ENCODE measurements at regions not wholly inside any gene's neighbourhood (a gene's known extent, or its start where the extent isn't known, plus 50 kb on each side); places are given as distances from the start of the nearest gene placed in this dataset.

GRCh38 chr2:144593803-144594202 is 73.9 kb upstream of the ZEB2 start:
- no peak for DNase-seq

GRCh38 chr2:144592500-144593256 is 72.8 kb upstream of the ZEB2 start:
- no peak for DNase-seq

GRCh38 chr2:144587306-144587705 is 67.4 kb upstream of the ZEB2 start:
- no peak for DNase-seq

GRCh38 chr2:144586476-144586875 is 66.6 kb upstream of the ZEB2 start:
- DNase-seq, result no peak

GRCh38 chr2:144583741-144584453 is 64.0 kb upstream of the ZEB2 start:
- peak; percentile 57 for DNase-seq

GRCh38 chr2:144583381-144583729 is 63.4 kb upstream of the ZEB2 start:
- no peak for DNase-seq

- peak; percentile 99 for DNase-seq
Observed at GRCh38 chr2:144582651-144583380, 62.9 kb upstream of the ZEB2 start.

GRCh38 chr2:144580521-144581161 is 60.7 kb upstream of the ZEB2 start:
- DNase-seq, result peak; percentile 85

GRCh38 chr2:144579556-144579955 is 59.6 kb upstream of the ZEB2 start:
- no peak for DNase-seq

GRCh38 chr2:144578099-144578498 is 58.2 kb upstream of the ZEB2 start:
- DNase-seq, result no peak

- no peak for DNase-seq
Observed at GRCh38 chr2:144572977-144573376, 53.1 kb upstream of the ZEB2 start.

GRCh38 chr2:144571770-144572169 is 51.9 kb upstream of the ZEB2 start:
- no peak for DNase-seq

- no peak for DNase-seq
Observed at GRCh38 chr2:144570566-144570965, 50.6 kb upstream of the ZEB2 start.
